CD4-positive, alpha-beta T cell treated with Interleukin-6 for 4 hours (primary cell): ENCODE measurements at regions not wholly inside any gene's neighbourhood (a gene's known extent, or its start where the extent isn't known, plus 50 kb on each side); places are given as distances from the start of the nearest gene placed in this dataset.
A peak's percentile ranks its signal among the peaks of the same experiment; 100 is the strongest.

ENCODE experiments used
- DNase-seq: peaks from one replicate; pipeline ENCODE4 v3.0.0-alpha.2; 2020; ENCODE audit warnings: mixed read lengths

- no peak for DNase-seq
Measured at GRCh38 chr6:156725712-156726111, 51.5 kb upstream of the ARID1B start.

GRCh38 chr6:156720691-156721685, 56.2 kb upstream of the ARID1B start:
- no peak for DNase-seq

- DNase-seq, result peak; percentile 91
Measured at GRCh38 chr6:156719720-156720563, 57.2 kb upstream of the ARID1B start.

- DNase-seq, result no peak
Measured at GRCh38 chr6:156719395-156719719, 57.8 kb upstream of the ARID1B start.

- no peak for DNase-seq
Measured at GRCh38 chr6:156718647-156719394, 58.4 kb upstream of the ARID1B start.

GRCh38 chr6:156717542-156717941, 59.6 kb upstream of the ARID1B start:
- no peak for DNase-seq

- no peak for DNase-seq
Measured at GRCh38 chr6:156715839-156716238, 61.3 kb upstream of the ARID1B start.

- no peak for DNase-seq
Measured at GRCh38 chr6:156713548-156713947, 63.6 kb upstream of the ARID1B start.

- no peak for DNase-seq
Measured at GRCh38 chr6:156710479-156710878, 66.7 kb upstream of the ARID1B start.

GRCh38 chr6:156707818-156708217, 69.4 kb upstream of the ARID1B start:
- DNase-seq, result no peak

GRCh38 chr6:156703719-156704118, 73.5 kb upstream of the ARID1B start:
- DNase-seq, result no peak

GRCh38 chr6:156701966-156702365, 75.2 kb upstream of the ARID1B start:
- no peak for DNase-seq

- DNase-seq, result no peak
Measured at GRCh38 chr6:156700440-156701057, 76.6 kb upstream of the ARID1B start.

GRCh38 chr6:156699935-156700334, 77.2 kb upstream of the ARID1B start:
- no peak for DNase-seq

- DNase-seq, result no peak
Measured at GRCh38 chr6:156699017-156699421, 78.2 kb upstream of the ARID1B start.

- no peak for DNase-seq
Measured at GRCh38 chr6:156698239-156699016, 78.8 kb upstream of the ARID1B start.

GRCh38 chr6:156697225-156697830, 79.8 kb upstream of the ARID1B start:
- DNase-seq, result no peak

GRCh38 chr6:156695742-156696141, 81.4 kb upstream of the ARID1B start:
- no peak for DNase-seq

- DNase-seq, result no peak
Measured at GRCh38 chr6:156694679-156695078, 82.5 kb upstream of the ARID1B start.

GRCh38 chr6:156691018-156691417, 86.2 kb upstream of the ARID1B start:
- no peak for DNase-seq

GRCh38 chr6:156689656-156690055, 87.5 kb upstream of the ARID1B start:
- no peak for DNase-seq
